Panc1 (cell line): ENCODE measurements at regions not wholly inside any gene's neighbourhood (a gene's known extent, or its start where the extent isn't known, plus 50 kb on each side); places are given as distances from the start of the nearest gene placed in this dataset.

ENCODE experiments used
- ATAC-seq: fragments of 200-7000 bp; cut with Tn5 transposase; 2 replicates; pipeline ENCODE4 v1.9.1; 2020; ENCODE audit warnings: mild to moderate bottlenecking, moderate library complexity
- BruUV-seq: library from RNA; stranded (reverse); fragments of 400-500 nt; replicated peaks from 2 replicates; lab custom pipeline; 2021; lab: Mats Ljungman, UMichigan
- CTCF ChIA-PET: fragments of 300-600 bp; sonication (Branson Sonifier 250); formaldehyde crosslinking; loops from one replicate; lab custom pipeline; 2022; ENCODE audit warnings: antibody characterized with exemption; lab: Charles Lee
- POLR2A ChIA-PET: fragments of 300-600 bp; sonication (Branson Sonifier 250); formaldehyde crosslinking; loops from one replicate; lab custom pipeline; 2022; ENCODE audit warnings: antibody characterized with exemption; lab: Charles Lee
- DNase-seq: peaks from one replicate; pipeline ENCODE4 v3.0.0-alpha.2; 2010; ENCODE audit warnings: low read depth, low spot score
- H3K27ac ChIP-seq: 2 replicates; pipeline ENCODE4 v1.5.1; 2011; ENCODE audit warnings: mild to moderate bottlenecking, low read length, inconsistent platforms
- H3K27me3 ChIP-seq: fragments of 200-500 bp; sonication (Bioruptor generic); 2 replicates; pipeline ENCODE4 v1.6.0; 2014; ENCODE audit warnings: low read length, inconsistent platforms; ENCODE audit not compliant: control insufficient read depth, insufficient read depth
- H3K36me3 ChIP-seq: fragments of 200-500 bp; sonication (Bioruptor generic); 2 replicates; pipeline ENCODE4 v1.5.1; 2014; ENCODE audit warnings: inconsistent platforms, mild to moderate bottlenecking, low read length, moderate library complexity; ENCODE audit not compliant: control insufficient read depth, insufficient read depth
- H3K4me1 ChIP-seq: 2 replicates; pipeline ENCODE4 v1.5.1; 2011; ENCODE audit warnings: inconsistent platforms, mild to moderate bottlenecking, low read length, moderate library complexity; ENCODE audit not compliant: control insufficient read depth, insufficient read depth
- H3K4me3 ChIP-seq, 2 experiments: 2 replicates each; pipeline ENCODE4 v1.5.1; 2011 to 2012; ENCODE audit warnings: low read depth in 2 of 2, low read length in 2 of 2, mild to moderate bottlenecking in 2 of 2, inconsistent platforms in 1 of 2, moderate library complexity in 1 of 2
- H3K9me3 ChIP-seq: fragments of 200-500 bp; sonication (Bioruptor generic); 2 replicates; pipeline ENCODE4 v1.5.1; 2014; ENCODE audit warnings: low read depth, mild to moderate bottlenecking, inconsistent platforms, low read length, moderate library complexity; ENCODE audit not compliant: control insufficient read depth, insufficient read depth
- CTCF ChIP-seq: fragments of 450-650 bp; IDR thresholded peaks from 2 replicates; pipeline ENCODE4 v1.5.1; 2017; ENCODE audit warnings: mild to moderate bottlenecking
- POLR2AphosphoS5 ChIP-seq: IDR thresholded peaks from 2 replicates; pipeline ENCODE4 v1.6.1; 2012; ENCODE audit warnings: mild to moderate bottlenecking, low read depth, low read length, moderate library complexity
- REST ChIP-seq, 2 experiments: IDR thresholded peaks; 2 replicates each; pipeline ENCODE4 v1.6.1; 2011 to 2012; ENCODE audit warnings: low read depth in 2 of 2, control low read depth in 1 of 2, low read length in 1 of 2, mild to moderate bottlenecking in 1 of 2, moderate library complexity in 1 of 2; ENCODE audit not compliant: insufficient read depth in 1 of 2
- SIN3A ChIP-seq: IDR thresholded peaks from 2 replicates; pipeline ENCODE4 v1.6.1; 2012; ENCODE audit warnings: low read depth, mild to moderate bottlenecking, low read length, moderate library complexity, borderline replicate concordance; ENCODE audit not compliant: insufficient read depth
- TCF7L2 ChIP-seq: IDR thresholded peaks from 2 replicates; pipeline ENCODE4 v1.6.1; 2011; ENCODE audit warnings: mild to moderate bottlenecking, low read depth, low read length, inconsistent platforms
- in situ Hi-C: cut with HindIII; loops from 2 replicates; pipeline ENCODE4 v1.10.0; 2016; ENCODE audit warnings: low sequenced_read_pairs, low pct_unique_long_range_greater_than_20kb
- intact Hi-C: fragments of 100-400 bp; cut with micrococcal nuclease; formaldehyde crosslinking; loops from one replicate; pipeline ENCODE4 v1.10.0; 2022; ENCODE audit not compliant: unreplicated experiment

- intact Hi-C loops: loop anchor here (5.0 kb wide), 4 partner anchors 112 to 1417 kb away; no protein-coding TSS in a partner anchor
- no peak for ATAC-seq
- no peaks in the 10 kb centered on the region for H3K4me1 ChIP-seq
- H3K27me3 ChIP-seq: peaks cover 6% of the 10 kb centered on the region
- in situ Hi-C loops: no loop called here
- TF ChIP-seq POLR2AphosphoS5: no peak
- TF ChIP-seq CTCF: no peak
- no peak for TF ChIP-seq REST (IDR thresholded peaks at IDR 0.05; ENCODE audit: insufficient read depth in 1 of 2, low read depth in 2 of 2, low read length in 1 of 2)
- TF ChIP-seq SIN3A: no peak
- no peak for TF ChIP-seq TCF7L2
- BruUV-seq: no TSS peak
- no peak overlapping the region for H3K27ac ChIP-seq
- ChIA-PET CTCF (no interaction called here), POLR2A (no interaction called here)
- no peak for DNase-seq
- no peaks in the 10 kb centered on the region for H3K36me3 ChIP-seq
- no peaks in the 10 kb centered on the region for H3K9me3 ChIP-seq
- H3K4me3 ChIP-seq: no peak overlapping the region
These were observed 218.7 kb downstream of the C1D start for GRCh38 chr2:67844024-67844540.

- POLR2A ChIA-PET: no interaction called here
- DNase-seq (no peak), ATAC-seq (no peak)
- no peaks in the 10 kb centered on the region for H3K36me3 ChIP-seq
- TF ChIP-seq SIN3A: no peak
- TF ChIP-seq POLR2AphosphoS5: no peak
- no peak for TF ChIP-seq TCF7L2
- no peak for TF ChIP-seq REST (IDR thresholded peaks at IDR 0.05; ENCODE audit: insufficient read depth in 1 of 2, low read depth in 2 of 2, low read length in 1 of 2)
- TF ChIP-seq CTCF: no peak
- in situ Hi-C loops: no loop called here
- H3K4me1 ChIP-seq: no peaks in the 10 kb centered on the region
- H3K9me3 ChIP-seq: no peaks in the 10 kb centered on the region
- peaks cover 8% of the 10 kb centered on the region for H3K27me3 ChIP-seq
- no TSS peak for BruUV-seq
- H3K27ac ChIP-seq: no peak overlapping the region
- no peak overlapping the region for H3K4me3 ChIP-seq
- intact Hi-C loops: no loop called here
- CTCF ChIA-PET: interaction anchor here (0.7 to 1.0 kb wide), 2 partner anchors 22 to 84 kb away, joined by 3 read pairs; no protein-coding TSS in a partner anchor
These were observed 217.0 kb downstream of the C1D start for GRCh38 chr2:67845621-67846369.
